Activated CD8-positive, alpha-beta T cell treated with anti-CD3 and anti-CD28 coated beads for 36 hours (primary cell): ENCODE measurements at regions not wholly inside any gene's neighbourhood (a gene's known extent, or its start where the extent isn't known, plus 50 kb on each side); places are given as distances from the start of the nearest gene placed in this dataset.

Source experiments
- ATAC-seq: fragments of 200-7000 bp; cut with Tn5 transposase; one replicate; pipeline ENCODE4 v1.10.0; 2021; ENCODE audit warnings: mild to moderate bottlenecking, moderate library complexity
- CTCF ChIA-PET: fragments of 350-600 bp; sonication (Branson Sonifier 250); formaldehyde crosslinking; loops from one replicate; lab custom pipeline; 2021; ENCODE audit warnings: antibody characterized with exemption; lab: Charles Lee
- POLR2A ChIA-PET: fragments of 350-600 bp; sonication (Branson Sonifier 250); formaldehyde crosslinking; loops from one replicate; lab custom pipeline; 2021; ENCODE audit warnings: antibody characterized with exemption; lab: Charles Lee
- DNase-seq: peaks from one replicate; pipeline ENCODE4 v3.0.0-alpha.2; 2020
- H3K27ac Mint-ChIP-seq: one replicate; pipeline ENCODE4 v1.8.0; 2021; ENCODE audit warnings: mild to moderate bottlenecking, mixed read lengths
- H3K27me3 Mint-ChIP-seq: one replicate; pipeline ENCODE4 v1.8.0; 2021; ENCODE audit warnings: mixed read lengths
- H3K36me3 Mint-ChIP-seq: one replicate; pipeline ENCODE4 v1.8.0; 2021; ENCODE audit warnings: low read depth, mixed read lengths
- H3K4me1 Mint-ChIP-seq: one replicate; pipeline ENCODE4 v1.8.0; 2021; ENCODE audit warnings: low read depth, mixed read lengths
- H3K4me3 Mint-ChIP-seq: one replicate; pipeline ENCODE4 v1.8.0; 2021; ENCODE audit warnings: mild to moderate bottlenecking, moderate library complexity, mixed read lengths
- H3K9me3 Mint-ChIP-seq: one replicate; pipeline ENCODE4 v1.8.0; 2021; ENCODE audit warnings: mixed read lengths
- CTCF ChIP-seq: fragments of 200-600 bp; IDR thresholded peaks from one replicate; pipeline ENCODE4 v1.8.0; 2022; ENCODE audit warnings: antibody characterized with exemption, mild to moderate bottlenecking
- intact Hi-C: fragments of 100-400 bp; cut with micrococcal nuclease; formaldehyde crosslinking; loops from one replicate; pipeline ENCODE4 v1.10.0; 2022

- no peak for ATAC-seq
- H3K36me3 Mint-ChIP-seq, result no peaks in the 10 kb centered on the region
- intact Hi-C loops, result no loop called here
- no peaks in the 10 kb centered on the region for H3K9me3 Mint-ChIP-seq
- CTCF ChIA-PET, result no interaction called here
- H3K4me3 Mint-ChIP-seq, result no peak overlapping the region
- POLR2A ChIA-PET, result no interaction called here
- peaks cover 14% of the 10 kb centered on the region for H3K4me1 Mint-ChIP-seq
- no peak for TF ChIP-seq CTCF
- no peak for DNase-seq
- H3K27me3 Mint-ChIP-seq, result peaks cover 8% of the 10 kb centered on the region
- H3K27ac Mint-ChIP-seq, result no peak overlapping the region
Measured at GRCh38 chr7:18294411-18294810, 201.1 kb upstream of the HDAC9 start.

GRCh38 chr7:18295781-18296423 lies 199.6 kb upstream of the HDAC9 start:
- no peak for TF ChIP-seq CTCF
- no peak for ATAC-seq
- DNase-seq, result no peak
- intact Hi-C loops, result no loop called here
- Mint-ChIP-seq H3K27me3 (peaks cover 6% of the 10 kb centered on the region), H3K36me3 (no peaks in the 10 kb centered on the region), H3K27ac (no peak overlapping the region), H3K4me1 (no peaks in the 10 kb centered on the region), H3K9me3 (no peaks in the 10 kb centered on the region), H3K4me3 (no peak overlapping the region)
- ChIA-PET POLR2A (no interaction called here), CTCF (no interaction called here)

GRCh38 chr7:18302097-18302496 lies 193.5 kb upstream of the HDAC9 start:
- H3K27ac Mint-ChIP-seq, result no peak overlapping the region
- no peaks in the 10 kb centered on the region for H3K4me1 Mint-ChIP-seq
- H3K9me3 Mint-ChIP-seq, result no peaks in the 10 kb centered on the region
- no peak for TF ChIP-seq CTCF
- intact Hi-C loops, result no loop called here
- no peak overlapping the region for H3K4me3 Mint-ChIP-seq
- H3K27me3 Mint-ChIP-seq, result no peaks in the 10 kb centered on the region
- no peaks in the 10 kb centered on the region for H3K36me3 Mint-ChIP-seq
- POLR2A ChIA-PET, result no interaction called here
- ATAC-seq (no peak), DNase-seq (no peak)
- CTCF ChIA-PET, result no interaction called here

GRCh38 chr7:18305866-18306265 lies 189.7 kb upstream of the HDAC9 start:
- H3K36me3 Mint-ChIP-seq, result no peaks in the 10 kb centered on the region
- CTCF ChIA-PET, result no interaction called here
- no peak for DNase-seq
- POLR2A ChIA-PET, result no interaction called here
- no peaks in the 10 kb centered on the region for H3K9me3 Mint-ChIP-seq
- intact Hi-C loops, result no loop called here
- no peak overlapping the region for H3K27ac Mint-ChIP-seq
- H3K4me1 Mint-ChIP-seq, result no peaks in the 10 kb centered on the region
- no peak for TF ChIP-seq CTCF
- no peaks in the 10 kb centered on the region for H3K27me3 Mint-ChIP-seq
- H3K4me3 Mint-ChIP-seq, result no peak overlapping the region
- ATAC-seq, result no peak

GRCh38 chr7:18306696-18307095 lies 188.9 kb upstream of the HDAC9 start:
- no peaks in the 10 kb centered on the region for H3K36me3 Mint-ChIP-seq
- no peak overlapping the region for H3K4me3 Mint-ChIP-seq
- CTCF ChIA-PET, result no interaction called here
- no peak overlapping the region for H3K27ac Mint-ChIP-seq
- H3K9me3 Mint-ChIP-seq, result no peaks in the 10 kb centered on the region
- POLR2A ChIA-PET, result no interaction called here
- no peaks in the 10 kb centered on the region for H3K4me1 Mint-ChIP-seq
- no peak for DNase-seq
- TF ChIP-seq CTCF, result no peak
- no peak for ATAC-seq
- intact Hi-C loops, result no loop called here
- H3K27me3 Mint-ChIP-seq, result no peaks in the 10 kb centered on the region
